Fibroblast of skin of right quadriceps (primary cell): ENCODE measurements at regions not wholly inside any gene's neighbourhood (a gene's known extent, or its start where the extent isn't known, plus 50 kb on each side); places are given as distances from the start of the nearest gene placed in this dataset.

Experiments
- DNase-seq: peaks from one replicate; pipeline ENCODE4 v3.0.0-alpha.2; 2013

DNA sequence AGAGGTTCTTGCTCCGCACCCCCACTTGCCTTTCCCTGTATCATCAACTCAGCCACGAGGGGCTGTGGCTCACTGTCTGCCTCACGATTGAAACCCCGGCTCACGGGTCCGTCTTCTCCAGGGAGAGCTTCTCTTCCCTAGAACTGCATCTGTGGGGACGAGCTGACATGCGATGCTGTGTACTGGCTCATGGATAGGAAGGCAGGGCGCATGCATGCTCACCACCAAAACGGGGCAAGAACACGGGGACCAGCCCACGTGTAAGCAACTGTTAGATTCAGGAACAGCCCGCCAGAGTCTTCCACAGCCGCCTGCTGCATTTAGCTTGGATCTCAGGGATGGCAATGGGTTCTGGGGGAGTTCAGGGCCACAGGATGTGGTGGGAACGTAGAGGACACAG is 275.9 kb upstream of the CDH4 start:
- DNase-seq = no peak

DNA sequence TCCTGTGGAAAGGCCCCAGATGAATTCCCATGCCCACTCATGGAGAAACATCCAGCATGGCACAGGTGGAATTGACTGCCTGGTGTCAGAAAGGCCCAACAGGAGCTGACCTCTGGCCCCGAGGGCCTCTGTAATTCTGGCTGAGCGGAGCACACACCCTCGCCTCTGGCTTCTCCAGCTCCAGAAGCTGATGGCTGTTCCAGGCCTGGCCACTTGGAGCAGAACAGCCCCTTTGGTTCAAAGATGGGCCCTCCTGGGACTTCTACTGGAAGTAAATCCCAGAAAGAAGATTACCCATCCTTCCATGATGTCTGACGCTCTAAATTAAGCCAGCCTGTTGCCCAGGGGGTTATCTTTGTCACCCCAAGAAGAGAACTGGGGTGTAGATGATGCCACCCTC is 275.1 kb upstream of the CDH4 start:
- DNase-seq = no peak

DNA sequence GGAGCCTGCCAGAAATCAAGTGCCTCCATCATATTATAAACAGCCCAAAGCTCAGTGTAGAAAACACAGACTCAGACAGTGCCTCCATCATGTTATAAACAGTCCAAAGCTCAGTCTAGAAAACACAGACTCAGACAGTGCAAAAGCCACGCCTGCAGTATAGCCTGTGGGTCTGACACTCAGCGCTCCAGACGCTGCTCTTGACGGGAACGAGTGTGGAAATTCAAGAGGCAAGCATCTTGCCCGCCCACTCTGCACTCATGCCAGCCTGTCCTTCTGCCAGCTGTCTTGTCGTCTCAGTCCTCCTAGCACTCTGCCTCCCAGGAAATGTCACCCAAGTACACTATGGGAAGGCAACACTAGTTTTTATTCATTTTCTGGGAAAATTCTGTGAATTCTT is 274.2 kb upstream of the CDH4 start:
- DNase-seq = no peak

DNA sequence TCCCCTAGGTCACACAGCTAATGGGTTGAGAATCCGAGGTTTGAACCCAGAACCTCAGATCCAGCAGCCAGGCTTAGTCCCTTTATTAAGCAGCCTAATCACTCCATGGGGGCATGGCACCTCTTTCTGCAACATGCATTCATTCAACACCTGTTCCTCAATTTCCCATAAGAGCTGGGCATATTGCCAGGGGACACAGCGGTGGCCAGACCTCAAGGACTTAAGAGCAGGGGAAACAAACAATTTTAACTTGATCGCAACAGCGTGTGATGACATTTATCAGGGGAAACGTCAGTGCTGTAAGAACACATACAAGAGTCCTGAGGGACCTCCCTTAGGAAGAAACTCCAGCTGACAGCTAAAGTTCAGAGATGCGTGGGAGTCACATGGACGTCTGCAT is 267.4 kb upstream of the CDH4 start:
- DNase-seq = no peak

DNA sequence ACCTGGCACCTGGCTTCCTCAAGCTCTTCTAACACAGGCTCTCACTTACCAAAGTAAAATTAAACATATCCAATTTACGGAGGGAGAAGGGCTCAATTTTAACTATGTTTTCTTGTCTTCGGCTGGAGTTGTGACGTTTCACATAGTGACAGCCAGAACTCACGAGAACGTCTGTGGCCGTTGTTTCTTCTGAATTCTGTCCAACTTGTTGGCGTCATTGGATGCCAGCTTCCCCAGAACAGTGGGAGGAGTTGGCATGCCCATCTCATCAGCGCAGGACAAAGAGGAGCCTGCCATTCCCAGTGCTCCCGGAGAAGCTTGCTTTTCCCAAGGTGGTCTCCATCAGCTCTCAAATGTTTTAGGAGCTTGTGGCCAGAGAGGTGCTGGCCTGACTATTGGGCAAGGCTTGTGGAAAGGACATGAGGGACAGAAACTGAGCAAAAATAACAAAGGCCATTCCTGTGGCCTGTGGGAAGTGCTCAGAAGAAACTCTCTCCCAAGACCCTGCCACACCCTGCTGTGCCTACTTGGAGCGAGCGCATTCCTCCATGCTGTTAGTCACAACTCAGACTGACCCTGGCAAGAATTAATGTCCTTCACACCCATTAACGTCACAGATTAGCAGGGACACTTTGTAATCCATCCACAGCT is 265.4 kb upstream of the CDH4 start:
- DNase-seq = no peak

DNA sequence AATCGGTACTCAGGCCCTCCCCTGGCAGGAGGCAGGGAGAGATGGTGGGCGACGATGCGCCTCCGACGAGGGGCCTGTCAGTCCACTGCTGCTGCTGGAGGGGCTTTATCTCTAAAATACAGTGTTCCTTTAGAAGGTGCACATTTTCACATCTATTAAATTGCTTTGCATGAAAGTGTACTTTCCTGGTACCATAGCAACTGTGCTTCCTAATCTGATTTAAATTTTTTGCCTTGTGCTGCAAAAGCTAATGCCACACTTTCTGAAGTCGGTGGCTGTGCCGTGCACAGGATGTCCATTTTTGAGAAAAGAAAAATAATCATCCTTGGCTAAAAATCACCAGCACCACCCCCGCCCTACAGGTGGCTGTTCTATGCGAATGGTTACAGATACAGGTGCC is 262.0 kb upstream of the CDH4 start:
- no peak for DNase-seq

DNA sequence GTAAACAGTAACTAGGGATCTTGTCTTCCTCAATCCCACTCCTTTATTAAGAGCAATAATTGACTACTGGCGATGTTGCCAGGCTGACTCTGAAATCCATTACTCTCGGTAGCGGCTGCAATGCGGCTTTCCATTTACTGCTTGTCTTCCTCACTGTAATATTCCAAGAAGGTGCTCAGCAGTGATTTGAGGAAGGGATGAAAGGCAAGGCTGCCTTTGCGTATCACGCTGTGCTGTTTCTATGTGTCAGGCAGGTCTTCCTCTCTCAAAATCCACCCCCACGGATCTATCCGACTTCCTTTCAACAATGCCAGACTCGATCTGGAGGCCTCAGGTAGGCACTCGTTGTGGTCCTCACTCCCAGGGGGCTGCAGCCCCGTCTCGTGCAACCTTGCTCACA is 261.4 kb upstream of the CDH4 start:
- DNase-seq = no peak

DNA sequence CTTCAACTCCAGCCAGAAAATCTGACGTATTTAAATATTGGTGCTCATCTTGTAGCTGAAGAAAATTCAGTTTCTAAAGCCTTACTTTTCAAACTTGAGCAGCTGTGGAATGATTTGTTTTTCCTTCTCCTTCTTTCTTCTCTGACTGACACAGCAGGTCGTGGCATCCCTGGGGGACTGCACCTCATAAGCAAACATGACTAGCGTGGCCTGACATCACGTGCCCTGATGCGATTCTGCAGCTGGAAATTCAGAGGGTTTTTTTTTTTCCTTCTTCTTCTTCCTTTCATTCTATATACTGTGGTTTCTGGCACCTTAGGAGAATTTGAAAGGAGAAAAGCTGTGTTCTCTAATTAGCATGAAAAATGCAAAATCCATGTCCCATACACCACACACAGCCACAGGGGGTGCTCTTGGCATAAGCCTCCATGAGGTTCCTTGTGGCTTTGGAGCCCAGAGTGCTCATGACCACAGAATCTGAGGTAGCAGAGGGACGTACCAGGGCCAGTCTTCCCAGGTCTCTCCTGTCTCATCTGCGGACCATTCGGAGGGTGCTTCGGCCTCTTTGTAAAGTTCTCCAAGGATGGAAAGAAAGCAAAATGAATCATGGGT is 258.5 kb upstream of the CDH4 start:
- no peak for DNase-seq

DNA sequence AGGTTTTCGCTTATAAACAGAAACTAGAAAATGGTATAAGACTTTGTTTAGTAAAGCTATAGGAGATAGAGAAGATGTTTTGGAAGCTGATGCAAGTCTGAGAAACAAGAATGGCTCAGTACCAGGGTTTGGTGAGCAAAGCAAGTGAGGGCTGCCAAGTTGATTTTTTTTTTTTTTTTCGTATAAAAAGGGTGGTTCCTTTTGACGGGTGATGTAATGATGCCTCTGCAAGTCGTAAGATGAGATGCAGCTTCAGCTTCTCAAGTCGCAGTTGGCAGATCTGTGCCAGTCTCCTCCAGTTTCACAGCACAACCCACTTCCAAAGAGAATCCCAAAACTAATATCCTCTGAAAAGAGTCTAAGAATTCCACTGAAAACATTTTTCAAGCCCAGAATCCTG is 252.8 kb upstream of the CDH4 start:
- peak; percentile 11 for DNase-seq

DNA sequence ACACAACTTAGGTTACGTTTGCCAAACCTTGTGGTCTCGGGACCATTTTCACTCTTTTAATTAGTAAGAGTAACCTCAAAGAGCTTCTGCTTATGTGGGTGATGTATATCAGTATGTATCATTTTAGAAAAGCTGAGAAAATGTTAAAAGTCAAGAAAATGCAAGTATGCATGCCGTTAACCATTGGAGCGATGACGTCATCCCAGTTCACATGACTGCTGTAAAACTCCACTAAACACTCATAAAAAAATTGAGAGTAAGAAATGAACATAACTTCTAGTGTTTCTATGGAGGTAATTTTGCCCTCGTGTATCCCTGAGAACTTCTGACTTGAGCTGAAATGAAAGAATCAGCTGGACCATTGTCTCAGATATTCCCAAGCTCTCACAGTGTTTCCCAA is 250.0 kb upstream of the CDH4 start:
- DNase-seq = no peak

DNA sequence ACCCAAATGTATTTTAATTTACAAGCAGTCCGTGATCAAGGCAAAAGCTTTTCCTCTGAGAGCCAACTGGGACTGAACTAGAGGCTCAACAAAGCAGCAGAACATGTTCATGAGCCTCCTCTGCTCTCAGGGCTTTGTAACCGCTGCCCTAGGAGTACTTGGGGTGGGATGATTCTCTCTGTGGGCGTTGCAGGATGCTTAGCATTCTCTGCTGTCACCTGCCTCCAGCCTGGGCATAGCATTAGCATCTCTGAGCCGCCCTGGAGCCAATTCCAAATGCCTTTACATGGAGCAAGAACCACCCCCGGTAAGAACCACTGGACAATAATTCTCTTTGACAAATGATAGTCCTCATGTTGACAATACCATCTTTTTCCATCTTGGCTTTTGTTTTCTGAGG is 237.6 kb upstream of the CDH4 start:
- no peak for DNase-seq

DNA sequence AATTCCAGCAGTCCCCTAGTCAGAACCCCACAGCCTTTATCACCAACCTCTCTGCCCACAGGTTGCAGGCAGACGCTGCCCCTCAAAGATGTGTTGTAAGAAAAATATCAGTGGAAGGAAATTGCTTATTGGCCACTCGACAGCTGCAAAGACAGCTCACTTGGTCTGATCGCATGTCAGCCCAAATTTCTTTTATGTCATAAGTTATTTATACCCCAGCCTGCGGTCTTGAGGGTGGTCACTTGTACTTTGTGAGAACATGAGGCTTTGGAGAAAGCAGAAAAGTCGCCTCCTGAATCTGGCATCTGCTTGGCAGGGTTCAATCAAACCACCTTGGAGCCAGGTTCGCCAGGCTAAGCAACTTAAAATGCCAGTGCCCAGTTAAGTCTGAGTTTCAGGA is 236.5 kb upstream of the CDH4 start:
- DNase-seq = no peak

DNA sequence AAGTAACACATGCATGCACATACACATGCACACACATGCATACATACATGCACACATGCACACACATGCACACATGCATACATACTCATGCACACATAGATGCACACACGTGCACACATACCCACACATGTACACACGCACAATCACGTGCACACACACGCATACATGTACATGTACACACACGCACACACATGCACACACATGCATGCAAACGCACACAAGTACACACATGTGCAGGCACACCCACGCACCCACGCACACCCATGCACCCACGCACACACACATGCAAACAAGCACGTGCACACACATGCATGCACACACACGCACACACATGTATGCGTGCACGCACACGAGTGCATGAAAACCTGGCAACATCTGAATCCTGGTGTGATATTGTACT is 232.7 kb upstream of the CDH4 start:
- no peak for DNase-seq

DNA sequence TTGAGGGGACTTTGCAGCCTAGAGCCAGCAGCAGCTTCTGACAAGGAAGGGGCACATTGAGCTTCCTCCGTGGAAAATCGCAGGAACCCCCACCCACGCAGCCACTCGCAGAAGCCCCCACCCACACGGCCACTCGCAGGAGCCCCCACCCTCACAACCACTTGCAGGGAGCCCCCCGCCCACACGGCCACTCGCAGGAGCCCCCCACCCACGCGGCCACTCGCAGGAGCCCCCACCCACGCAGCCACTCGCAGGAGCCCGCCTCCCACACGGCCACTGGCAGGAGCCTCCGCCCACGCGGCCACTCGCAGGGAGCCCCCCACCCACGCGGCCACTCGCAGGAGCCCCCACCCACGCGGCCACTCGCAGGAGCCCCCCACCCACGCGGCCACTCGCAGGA is 228.4 kb upstream of the CDH4 start:
- no peak for DNase-seq

DNA sequence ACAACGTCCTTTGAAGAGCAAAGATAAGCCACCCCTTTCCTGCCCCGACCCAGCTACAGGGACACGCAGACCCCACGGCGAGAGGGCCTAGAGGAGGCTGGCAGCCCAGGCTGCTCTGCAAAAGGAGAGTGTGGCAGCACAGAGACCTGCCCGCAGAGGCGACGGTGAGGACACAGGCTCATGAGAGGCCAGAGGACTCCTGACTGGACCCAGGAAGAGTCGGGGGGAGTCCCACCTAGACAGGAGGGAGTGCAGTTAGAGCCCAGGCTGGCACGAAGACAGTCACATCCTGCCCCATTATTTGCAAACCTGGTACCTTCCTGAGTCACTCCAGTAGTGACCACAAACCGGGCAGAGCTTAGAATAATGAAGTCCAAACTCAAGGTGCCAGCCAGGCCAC is 227.7 kb upstream of the CDH4 start:
- DNase-seq = no peak

DNA sequence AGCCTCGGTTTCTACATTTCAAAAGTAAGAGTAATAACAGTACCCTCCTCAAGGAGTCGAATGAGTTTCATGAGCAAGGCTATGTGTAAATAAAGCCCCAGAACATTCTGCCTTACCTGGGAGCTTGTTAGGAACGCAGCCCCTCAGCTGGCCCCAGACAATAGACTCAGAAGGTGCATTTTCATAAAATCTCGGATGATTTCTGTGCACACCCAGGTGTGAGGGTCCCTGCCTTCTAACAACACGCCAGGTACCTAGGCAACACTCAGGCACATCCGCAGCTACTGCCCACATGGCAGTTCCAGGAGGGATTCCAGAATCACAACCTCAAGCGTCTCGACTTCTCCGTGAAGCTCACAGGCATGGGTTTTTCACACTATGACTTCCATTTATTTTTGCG is 226.5 kb upstream of the CDH4 start:
- DNase-seq = no peak

DNA sequence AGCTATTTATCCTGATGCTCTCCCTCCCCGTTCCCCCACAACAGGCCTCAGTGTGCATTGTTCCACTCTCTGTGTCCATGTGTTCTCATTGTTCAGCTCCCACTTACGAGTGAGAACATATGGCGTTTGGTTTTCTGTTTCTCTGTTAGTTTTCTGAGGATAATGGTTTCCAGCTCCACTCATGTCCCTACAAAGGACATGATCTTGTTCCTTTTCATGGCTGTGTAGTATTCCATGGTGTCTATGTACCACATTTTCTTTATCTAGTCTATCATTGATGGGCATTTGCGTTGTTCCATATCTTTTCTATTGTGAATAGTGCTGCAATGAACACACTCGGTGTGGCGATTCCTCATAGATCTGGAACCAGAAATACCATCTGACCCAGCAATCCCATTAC is 225.9 kb upstream of the CDH4 start:
- no peak for DNase-seq

DNA sequence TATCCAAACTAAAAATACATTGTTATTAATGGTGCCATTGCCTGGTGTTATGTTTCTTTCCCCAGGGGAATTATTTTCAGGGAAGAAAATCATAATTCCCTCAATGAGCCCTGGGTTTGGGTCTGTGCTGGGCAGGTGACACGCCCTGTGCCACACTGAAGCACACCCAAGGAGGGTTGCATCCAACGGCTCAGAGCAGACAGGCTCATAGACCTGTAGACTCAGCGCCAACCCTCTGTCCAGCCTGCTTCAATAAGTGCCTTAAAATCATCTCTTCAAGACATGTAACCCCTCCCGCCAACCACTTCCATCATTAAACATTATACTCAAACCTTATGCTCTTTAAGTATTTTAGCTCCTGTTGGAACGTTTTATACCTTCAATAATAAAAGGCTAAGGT is 225.3 kb upstream of the CDH4 start:
- no peak for DNase-seq

DNA sequence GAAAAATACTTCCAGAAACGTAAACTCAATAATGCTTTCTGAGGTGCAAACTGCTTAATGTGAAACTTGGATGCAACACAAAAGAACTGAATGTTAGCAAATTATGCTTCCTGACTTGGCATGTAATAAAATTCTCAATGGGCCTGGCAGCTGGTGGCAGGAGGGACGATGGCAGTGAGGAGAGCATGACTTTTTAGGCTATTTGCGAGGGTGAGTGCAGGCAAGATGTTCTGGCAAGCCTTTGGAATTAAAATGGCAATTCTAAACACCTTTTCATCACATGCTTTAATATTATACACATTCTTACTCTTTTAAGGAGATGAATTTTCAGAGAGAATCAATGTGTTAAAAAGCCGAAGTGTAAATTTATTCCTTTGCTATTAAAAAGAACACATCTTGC is 224.8 kb upstream of the CDH4 start:
- no peak for DNase-seq

DNA sequence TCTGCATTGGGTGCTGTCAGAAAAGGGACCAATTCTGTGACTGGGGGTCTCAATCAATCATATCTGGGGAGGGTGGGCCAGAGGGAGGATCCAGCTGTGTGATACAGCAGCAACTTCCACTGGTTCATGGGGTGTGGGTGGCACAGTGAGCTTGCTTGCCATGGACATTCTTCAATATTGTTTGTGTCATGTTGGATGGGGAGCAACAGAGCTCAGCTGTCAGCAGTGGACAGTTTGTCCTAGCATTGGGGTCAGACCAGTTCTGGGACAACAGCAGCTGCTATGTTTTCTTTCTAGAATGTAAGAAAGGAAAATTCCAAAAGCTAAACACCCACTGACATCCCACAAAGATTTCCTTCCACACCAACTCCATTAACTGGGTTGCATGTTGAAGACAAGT is 221.9 kb upstream of the CDH4 start:
- no peak for DNase-seq

DNA sequence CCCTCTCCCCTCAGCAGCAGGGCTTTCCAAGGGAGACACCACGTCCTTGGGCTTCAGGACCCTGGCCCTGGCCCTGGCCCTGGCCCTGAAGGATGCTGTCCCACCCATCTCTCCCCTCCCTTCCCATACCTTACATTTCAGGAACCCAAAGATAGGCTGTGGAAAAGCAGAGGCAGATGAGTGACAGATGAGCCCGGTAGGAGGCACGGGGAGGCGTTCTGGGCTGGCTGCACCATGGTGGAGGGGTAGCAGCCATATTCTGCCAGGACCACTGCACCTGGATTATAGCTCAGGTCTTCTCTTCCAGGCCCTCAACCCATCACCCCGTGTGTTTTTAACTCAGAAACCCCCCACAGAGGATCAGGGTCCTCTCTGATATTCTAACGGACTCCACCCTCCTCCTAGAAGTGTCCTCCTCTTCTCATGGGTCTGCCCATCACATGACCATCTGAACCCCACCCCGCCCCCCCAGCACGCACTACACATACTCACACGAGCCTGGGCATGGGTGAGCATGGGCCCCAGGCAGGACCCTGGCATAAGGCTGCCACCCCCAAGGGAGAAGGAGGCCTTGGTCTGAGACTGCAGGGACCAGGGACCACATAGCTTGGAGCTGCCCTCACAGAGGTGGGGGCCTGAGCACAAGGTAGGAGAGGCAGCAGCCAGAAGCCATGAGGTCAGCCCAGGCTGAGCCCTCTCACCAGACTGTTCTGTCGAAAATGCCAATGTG is 220.8 kb upstream of the CDH4 start:
- no peak for DNase-seq

DNA sequence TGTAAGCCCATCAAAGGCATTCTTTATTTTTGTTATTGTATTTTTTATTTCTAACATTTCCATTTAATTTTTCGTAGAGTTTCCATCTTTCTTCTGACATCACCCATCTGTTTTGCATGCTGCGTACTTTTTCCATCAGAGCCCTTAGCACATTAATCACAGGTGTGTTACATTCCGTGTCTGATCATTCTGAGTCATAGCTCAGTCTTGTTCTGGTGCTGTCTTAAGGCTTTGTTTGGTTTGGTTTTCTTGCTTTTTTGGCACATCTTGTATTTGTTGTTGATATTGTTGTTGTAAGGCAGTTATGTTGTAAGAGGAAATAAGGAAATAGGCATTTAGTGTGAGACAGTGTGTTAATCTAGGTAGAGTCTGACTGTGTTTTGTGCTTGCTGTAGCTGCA is 214.6 kb upstream of the CDH4 start:
- no peak for DNase-seq

DNA sequence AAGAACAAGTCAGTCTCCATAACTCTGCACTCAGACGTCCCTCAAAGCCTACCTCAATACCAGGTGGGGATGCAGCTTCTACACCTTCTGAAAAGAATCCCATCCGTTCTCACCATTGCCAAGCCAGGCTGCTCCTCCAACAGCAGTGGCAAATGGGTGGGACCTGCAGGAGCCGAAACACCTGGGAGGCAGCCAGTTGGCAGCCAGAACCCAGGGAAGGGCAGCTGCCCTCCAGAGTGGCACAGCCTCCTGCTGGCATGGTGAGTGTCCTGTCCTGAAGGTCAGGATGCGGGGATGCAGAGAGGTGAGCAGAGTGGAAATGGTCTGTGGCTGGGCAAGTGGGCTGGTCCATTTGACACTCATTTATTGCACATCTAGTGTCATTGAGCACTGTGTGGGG is 210.6 kb upstream of the CDH4 start:
- no peak for DNase-seq

DNA sequence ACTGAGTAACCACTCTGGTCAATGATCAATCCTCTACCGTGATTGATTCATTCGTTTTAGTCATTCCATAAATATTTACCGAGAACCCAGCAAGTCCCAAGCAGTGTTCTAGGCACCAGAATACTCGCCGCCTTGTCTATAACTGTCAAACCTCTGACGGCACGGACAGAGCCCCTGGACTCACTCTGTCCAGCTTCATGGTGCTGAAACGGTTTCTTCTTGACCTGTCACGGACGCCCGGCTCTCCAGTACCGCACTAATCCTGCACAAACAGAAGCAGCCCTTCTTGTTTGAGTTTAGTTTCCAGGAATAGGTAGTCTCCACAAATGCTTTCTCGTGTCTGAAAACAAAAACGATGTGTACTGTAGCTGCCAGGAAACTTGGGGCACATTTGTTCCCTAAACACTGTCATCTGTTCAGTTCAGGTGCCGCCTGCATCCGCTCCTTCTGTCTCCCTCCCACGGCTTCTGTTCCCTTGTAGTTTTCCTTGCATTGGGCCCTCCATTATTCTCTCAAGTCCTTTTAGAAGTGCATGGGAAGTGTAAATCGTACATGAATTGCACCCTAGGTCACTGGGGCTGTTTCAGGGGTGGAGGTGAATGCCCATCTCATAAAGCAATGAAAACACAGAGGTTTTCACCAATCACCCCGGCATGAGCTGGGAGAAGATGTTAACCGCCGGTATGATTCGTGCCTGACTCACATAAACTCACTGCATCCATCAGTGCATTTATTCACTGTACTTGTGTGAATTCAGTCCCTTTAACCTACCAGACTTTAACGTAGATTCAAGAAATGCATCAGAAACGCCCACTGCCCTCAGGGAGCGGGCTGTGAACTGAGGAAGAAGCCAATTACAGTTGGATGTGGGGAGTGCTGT is 209.3 kb upstream of the CDH4 start:
- no peak for DNase-seq
